Gastrocnemius medialis (tissue), 4 donors: ENCODE measurements at regions not wholly inside any gene's neighbourhood (a gene's known extent, or its start where the extent isn't known, plus 50 kb on each side); places are given as distances from the start of the nearest gene placed in this dataset.

ENCODE experiments used
- ATAC-seq, 2 donors: fragments of 150-250 bp; one replicate each; pipeline ENCODE4 v1.9.1; 2016
- DNase-seq, 2 donors: peaks; one replicate each; pipeline ENCODE4 v3.0.0-alpha.2; 2019
- H3K27ac ChIP-seq, 4 donors: fragments of 200-600 bp; sonication (generic); 1 replicate in 1 of 4; 2 replicates in 3 of 4; pipeline ENCODE4 v1.5.1; 2016 to 2018; ENCODE audit warnings: mild to moderate bottlenecking in 2 of 4, moderate library complexity in 1 of 4
- H3K27me3 ChIP-seq, 3 donors: fragments of 200-600 bp; sonication (generic) in 2 of 3; 1 replicate in 1 of 3; 2 replicates in 2 of 3; pipeline versions ENCODE4 v1.5.1 to v1.6.0; 2016 to 2019; ENCODE audit warnings: mild to moderate bottlenecking in 1 of 3, moderate library complexity in 1 of 3
- H3K36me3 ChIP-seq, 2 donors: fragments of 200-600 bp; sonication (generic) in 1 of 2; one replicate each; pipeline ENCODE4 v1.5.1; 2017 to 2018
- H3K4me1 ChIP-seq, 2 donors: fragments of 200-600 bp; sonication (generic) in 1 of 2; one replicate each; pipeline ENCODE4 v1.5.1; 2016 to 2017; ENCODE audit warnings: mild to moderate bottlenecking in 2 of 2
- H3K4me3 ChIP-seq, 4 donors: fragments of 200-600 bp; sonication (generic) in 3 of 4; 1 replicate in 1 of 4; 2 replicates in 3 of 4; pipeline ENCODE4 v1.5.1; 2016 to 2019; ENCODE audit warnings: mild to moderate bottlenecking in 2 of 4
- H3K9me3 ChIP-seq, 3 donors: fragments of 200-600 bp; sonication (generic) in 2 of 3; 1 replicate in 1 of 3; 2 replicates in 2 of 3; pipeline ENCODE4 v1.5.1; 2016 to 2019
- POLR2A ChIP-seq, 2 donors: fragments of 450-650 bp; IDR thresholded peaks; one replicate each; pipeline ENCODE4 v1.6.1; 2017; ENCODE audit warnings: antibody characterized with exemption in 2 of 2, mild to moderate bottlenecking in 2 of 2, moderate library complexity in 2 of 2
- in situ Hi-C, 4 donors: fragments of 200-750 bp; cut with MboI; loops; one replicate each; pipeline versions ENCODE4 v1.15.0 to v1.8.0; 2017; ENCODE audit warnings: low sequenced_read_pairs in 4 of 4
- intact Hi-C: fragments of 100-400 bp; cut with DNase I; formaldehyde crosslinking; loops from one replicate; pipeline ENCODE4 v1.15.1; 2023; ENCODE audit warnings: low total_unique reads
- TF ChIP-seq, protein P1 (sequence below), 5 experiments: fragments of 450-650 bp in 3 of 5; fragments of 200-600 bp in 2 of 5; sonication (generic) in 2 of 5; IDR thresholded peaks in 4 of 5; conservative IDR thresholded peaks in 1 of 5; 1 replicate in 4 of 5; 2 replicates in 1 of 5; pipeline ENCODE4 v1.5.1; 2016 to 2019; ENCODE audit warnings: antibody characterized with exemption in 5 of 5, mild to moderate bottlenecking in 3 of 5, moderate library complexity in 3 of 5

DNA sequence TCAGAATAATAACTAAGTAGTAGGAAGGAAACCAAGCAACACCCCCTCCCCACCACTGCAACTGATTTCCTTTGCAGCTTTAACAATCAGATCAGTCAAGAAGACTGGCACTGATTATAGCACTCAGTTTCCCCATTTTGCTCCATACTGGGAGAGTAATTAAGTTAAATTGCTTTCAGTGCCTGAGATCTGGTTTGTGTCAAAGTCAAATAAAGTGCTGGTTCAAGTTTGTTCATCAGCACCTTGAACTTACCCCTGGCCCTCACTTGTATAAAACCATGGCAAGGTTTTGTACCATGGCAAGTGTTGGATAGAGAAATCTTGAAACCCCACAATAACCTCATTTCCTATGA, 290.2 kb upstream of the SEMA6A start:
- H3K27me3 ChIP-seq, result no peaks in the 10 kb centered on the region
- no peaks in the 10 kb centered on the region for H3K9me3 ChIP-seq
- intact Hi-C loops (no loop called here), in situ Hi-C loops (no loop called here)
- no peaks in the 10 kb centered on the region for H3K4me1 ChIP-seq
- ATAC-seq, result no peak
- TF ChIP-seq POLR2A (IDR thresholded peaks at IDR 0.05), result no peak
- TF ChIP-seq, protein P1, sequence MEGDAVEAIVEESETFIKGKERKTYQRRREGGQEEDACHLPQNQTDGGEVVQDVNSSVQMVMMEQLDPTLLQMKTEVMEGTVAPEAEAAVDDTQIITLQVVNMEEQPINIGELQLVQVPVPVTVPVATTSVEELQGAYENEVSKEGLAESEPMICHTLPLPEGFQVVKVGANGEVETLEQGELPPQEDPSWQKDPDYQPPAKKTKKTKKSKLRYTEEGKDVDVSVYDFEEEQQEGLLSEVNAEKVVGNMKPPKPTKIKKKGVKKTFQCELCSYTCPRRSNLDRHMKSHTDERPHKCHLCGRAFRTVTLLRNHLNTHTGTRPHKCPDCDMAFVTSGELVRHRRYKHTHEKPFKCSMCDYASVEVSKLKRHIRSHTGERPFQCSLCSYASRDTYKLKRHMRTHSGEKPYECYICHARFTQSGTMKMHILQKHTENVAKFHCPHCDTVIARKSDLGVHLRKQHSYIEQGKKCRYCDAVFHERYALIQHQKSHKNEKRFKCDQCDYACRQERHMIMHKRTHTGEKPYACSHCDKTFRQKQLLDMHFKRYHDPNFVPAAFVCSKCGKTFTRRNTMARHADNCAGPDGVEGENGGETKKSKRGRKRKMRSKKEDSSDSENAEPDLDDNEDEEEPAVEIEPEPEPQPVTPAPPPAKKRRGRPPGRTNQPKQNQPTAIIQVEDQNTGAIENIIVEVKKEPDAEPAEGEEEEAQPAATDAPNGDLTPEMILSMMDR (IDR thresholded peaks at IDR 0.05 in 4 of 5, conservative IDR thresholded peaks at IDR 0.05 in 1 of 5), result no peak
- no peaks in the 10 kb centered on the region for H3K36me3 ChIP-seq
- no peak overlapping the region for H3K4me3 ChIP-seq
- H3K27ac ChIP-seq, result no peak overlapping the region
- DNase-seq, result no peak

DNA sequence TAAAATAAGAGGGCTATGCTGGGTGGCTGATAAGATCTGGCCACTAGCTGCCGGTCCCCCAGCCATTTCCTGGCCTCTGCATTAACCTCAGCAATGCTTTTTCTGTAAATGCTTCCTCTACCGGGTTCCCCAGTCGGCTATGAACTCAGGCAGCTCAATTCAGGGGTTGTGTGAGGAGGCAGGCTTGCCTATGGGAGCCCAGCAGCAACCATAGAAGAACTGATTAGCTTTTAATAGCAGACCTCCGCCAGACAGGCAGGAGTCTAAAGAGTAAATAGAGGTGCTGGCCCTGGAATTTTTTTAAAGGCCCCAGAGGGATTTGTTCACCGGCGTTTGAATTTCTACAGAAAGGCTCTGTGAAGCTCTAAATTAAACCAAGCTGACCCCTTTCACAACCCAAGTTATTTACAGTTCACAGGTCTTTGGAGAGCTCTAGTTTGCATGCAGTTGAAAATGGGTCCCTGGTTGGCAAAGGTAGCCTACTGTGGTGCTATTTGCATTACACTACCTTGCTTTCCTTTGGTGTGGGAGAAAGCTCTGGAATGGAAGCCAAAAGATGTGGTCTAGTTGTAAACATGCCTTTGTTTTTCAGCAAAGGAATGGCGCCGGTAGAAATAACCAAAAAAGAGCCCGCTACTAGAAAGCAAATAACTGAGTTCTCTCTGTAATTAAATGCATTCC, 289.7 kb upstream of the SEMA6A start:
- no peaks in the 10 kb centered on the region for H3K4me1 ChIP-seq
- no peak overlapping the region for H3K27ac ChIP-seq
- H3K27me3 ChIP-seq, result no peaks in the 10 kb centered on the region
- intact Hi-C loops, result no loop called here
- in situ Hi-C loops, result no loop called here
- H3K4me3 ChIP-seq, result no peak overlapping the region
- TF ChIP-seq, protein P1 (IDR thresholded peaks at IDR 0.05 in 4 of 5, conservative IDR thresholded peaks at IDR 0.05 in 1 of 5), result no peak
- no peak for TF ChIP-seq POLR2A (IDR thresholded peaks at IDR 0.05)
- DNase-seq, result no peak
- no peaks in the 10 kb centered on the region for H3K36me3 ChIP-seq
- no peak for ATAC-seq
- H3K9me3 ChIP-seq, result no peaks in the 10 kb centered on the region

DNA sequence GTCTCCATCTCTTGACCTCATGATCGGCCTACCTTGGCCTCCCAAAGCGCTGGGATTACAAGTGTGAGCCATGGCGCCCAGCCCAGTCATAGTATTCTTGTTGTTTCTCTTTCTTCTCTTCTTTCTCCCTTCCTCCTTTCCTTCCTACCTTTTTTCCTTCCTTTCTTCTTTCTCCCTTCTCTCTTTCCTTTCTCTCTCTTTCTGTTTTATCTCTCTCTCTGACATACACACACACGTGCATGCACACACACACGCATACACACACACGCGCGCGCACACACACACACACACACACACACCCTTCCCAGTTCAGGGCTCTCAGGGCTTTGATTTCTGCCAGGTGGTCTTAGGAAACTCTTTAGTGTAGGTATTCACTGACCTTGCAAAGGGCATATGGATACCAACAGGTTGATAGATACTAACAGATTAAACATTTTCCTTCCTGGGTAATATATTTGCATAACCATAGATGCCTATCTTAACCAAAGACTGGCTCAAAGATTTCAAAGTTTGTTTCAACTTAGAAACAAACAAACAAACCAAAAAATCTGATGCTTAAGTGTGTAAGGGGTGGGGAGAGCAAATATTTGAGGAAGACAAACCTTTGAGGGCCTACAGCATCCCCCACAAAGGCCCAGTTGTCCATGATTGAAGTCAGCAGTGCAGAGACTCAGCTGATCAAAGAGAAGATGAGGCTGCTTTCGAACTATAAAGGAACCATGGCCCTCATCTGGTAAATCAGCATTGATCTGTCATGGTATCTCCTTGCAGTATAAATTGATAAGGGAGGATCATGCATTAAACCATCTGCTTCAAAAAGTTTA, 288.2 kb upstream of the SEMA6A start:
- in situ Hi-C loops, result no loop called here

DNA sequence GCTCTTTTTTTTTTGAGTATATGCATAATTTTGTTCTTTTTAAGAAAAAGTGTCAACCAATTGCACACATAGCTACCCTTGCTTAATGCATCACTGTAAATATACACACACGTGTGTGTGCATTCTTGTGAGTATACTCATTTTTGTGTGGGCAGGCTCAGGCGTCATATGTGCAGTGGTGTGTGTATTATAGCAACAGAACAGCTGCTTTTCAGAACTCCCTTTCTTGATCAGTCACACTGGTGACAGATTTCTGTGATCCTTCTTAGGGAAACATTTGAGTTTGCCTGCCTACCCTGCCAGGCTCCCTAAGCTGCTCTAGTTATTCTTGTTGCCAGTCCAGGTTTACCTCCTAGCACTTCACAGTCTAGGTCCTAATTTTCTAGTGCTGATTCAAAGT, 287.0 kb upstream of the SEMA6A start:
- H3K27me3 ChIP-seq, result no peaks in the 10 kb centered on the region
- no peak for TF ChIP-seq POLR2A (IDR thresholded peaks at IDR 0.05)
- TF ChIP-seq, protein P1 (IDR thresholded peaks at IDR 0.05 in 4 of 5, conservative IDR thresholded peaks at IDR 0.05 in 1 of 5), result no peak
- in situ Hi-C loops (no loop called here), intact Hi-C loops (no loop called here)
- H3K4me1 ChIP-seq, result no peaks in the 10 kb centered on the region
- H3K4me3 ChIP-seq, result no peak overlapping the region
- no peaks in the 10 kb centered on the region for H3K36me3 ChIP-seq
- no peaks in the 10 kb centered on the region for H3K9me3 ChIP-seq
- no peak for DNase-seq
- H3K27ac ChIP-seq, result no peak overlapping the region
- no peak for ATAC-seq

More for the DNA sequence above, 288.2 kb upstream of the SEMA6A start:
- Histone ChIP-seq H3K4me1 (no peaks in the 10 kb centered on the region), H3K27ac (no peak overlapping the region), H3K36me3 (no peaks in the 10 kb centered on the region), H3K4me3 (no peak overlapping the region), H3K27me3 (no peaks in the 10 kb centered on the region), H3K9me3 (no peaks in the 10 kb centered on the region)
- no peak for ATAC-seq
- TF ChIP-seq, protein P1 (IDR thresholded peaks at IDR 0.05 in 4 of 5, conservative IDR thresholded peaks at IDR 0.05 in 1 of 5), result no peak
- TF ChIP-seq POLR2A (IDR thresholded peaks at IDR 0.05), result no peak
- no peak for DNase-seq
- intact Hi-C loops, result no loop called here
